Esophagus muscularis mucosa (tissue), 4 donors: ENCODE measurements at regions not wholly inside any gene's neighbourhood (a gene's known extent, or its start where the extent isn't known, plus 50 kb on each side); places are given as distances from the start of the nearest gene placed in this dataset.

ENCODE experiments used
- DNase-seq: peaks from one replicate; pipeline ENCODE4 v3.0.0-alpha.2; 2017; ENCODE audit errors: extremely low spot score
- H3K27ac ChIP-seq, 4 donors: fragments of 200-600 bp; sonication (generic); replicated peaks in 1 of 4; 1 replicate in 3 of 4; 2 replicates in 1 of 4; pipeline ENCODE4 v1.5.1; 2016 to 2019; ENCODE audit warnings: mild to moderate bottlenecking in 1 of 4
- H3K27me3 ChIP-seq, 4 donors: fragments of 200-600 bp; sonication (generic); one replicate each; pipeline versions ENCODE4 v1.5.1 to v1.6.0; 2016 to 2019
- H3K36me3 ChIP-seq, 4 donors: fragments of 200-600 bp; sonication (generic); one replicate each; pipeline ENCODE4 v1.5.1; 2016 to 2019
- H3K4me1 ChIP-seq, 4 donors: fragments of 200-600 bp; sonication (generic); one replicate each; pipeline ENCODE4 v1.5.1; 2016 to 2019
- H3K4me3 ChIP-seq, 4 donors: fragments of 200-600 bp; sonication (generic); 1 replicate in 2 of 4; 2 replicates in 2 of 4; pipeline ENCODE4 v1.5.1; 2016 to 2019; ENCODE audit warnings: mild to moderate bottlenecking in 4 of 4, moderate library complexity in 1 of 4
- H3K9me3 ChIP-seq, 4 donors: fragments of 200-600 bp; sonication (generic); 1 replicate in 3 of 4; 2 replicates in 1 of 4; pipeline ENCODE4 v1.5.1; 2016 to 2019
- EP300 ChIP-seq: sonication (generic); formaldehyde crosslinking; IDR thresholded peaks from one replicate; pipeline ENCODE4 v1.6.1; 2017; ENCODE audit warnings: antibody characterized with exemption
- POLR2A ChIP-seq: fragments of 450-650 bp; IDR thresholded peaks from one replicate; pipeline ENCODE4 v1.6.1; 2017; ENCODE audit warnings: antibody characterized with exemption, moderate library complexity, mild to moderate bottlenecking, low read depth
- POLR2AphosphoS5 ChIP-seq, 2 donors: sonication (generic); formaldehyde crosslinking; IDR thresholded peaks; one replicate each; pipeline ENCODE4 v1.6.1; 2017; ENCODE audit warnings: antibody characterized with exemption in 2 of 2
- WGBS: methylation state at CpG from one replicate; pipeline ENCODE4 v1.1.5; 2018; 5-methylcytosine and 5-hydroxymethylcytosine counted together
- intact Hi-C: fragments of 100-400 bp; cut with DNase I; formaldehyde crosslinking; loops from one replicate; pipeline ENCODE4 v1.15.1; 2023
- TF ChIP-seq, protein P1 (sequence below), 3 experiments: fragments of 200-600 bp in 2 of 3; fragments of 450-650 bp in 1 of 3; sonication (generic) in 2 of 3; IDR thresholded peaks; one replicate each; pipeline ENCODE4 v1.5.1; 2017 to 2019; ENCODE audit warnings: antibody characterized with exemption in 3 of 3, mild to moderate bottlenecking in 2 of 3, moderate library complexity in 1 of 3

DNA sequence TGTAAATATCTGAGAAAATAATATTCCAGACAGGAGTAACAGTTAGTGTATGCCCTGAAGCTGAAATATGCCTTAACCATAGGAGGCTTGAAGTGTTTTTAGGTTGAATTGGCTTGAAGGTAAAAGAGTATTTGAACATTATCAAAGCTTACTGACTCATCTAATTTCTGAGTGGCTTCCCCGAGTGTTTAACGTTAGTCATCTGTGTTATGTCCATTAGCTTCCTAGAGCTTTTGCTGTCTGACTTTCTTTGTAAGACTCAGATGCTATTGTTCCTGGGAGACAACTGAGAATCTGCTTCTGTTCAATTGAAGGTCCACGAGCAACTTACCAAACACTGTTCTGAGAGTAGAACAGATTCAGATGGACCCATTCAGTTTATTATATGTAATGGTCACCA is 656.8 kb upstream of the NECTIN3 start:
- no peaks in the 10 kb centered on the region for H3K36me3 ChIP-seq
- no peak overlapping the region for H3K4me3 ChIP-seq
- no peak for DNase-seq
- WGBS: 70% methylated on average over 3 of the region's 3 CpGs
- no peaks in the 10 kb centered on the region for H3K4me1 ChIP-seq
- intact Hi-C loops: no loop called here
- TF ChIP-seq EP300: no peak
- TF ChIP-seq, protein P1, sequence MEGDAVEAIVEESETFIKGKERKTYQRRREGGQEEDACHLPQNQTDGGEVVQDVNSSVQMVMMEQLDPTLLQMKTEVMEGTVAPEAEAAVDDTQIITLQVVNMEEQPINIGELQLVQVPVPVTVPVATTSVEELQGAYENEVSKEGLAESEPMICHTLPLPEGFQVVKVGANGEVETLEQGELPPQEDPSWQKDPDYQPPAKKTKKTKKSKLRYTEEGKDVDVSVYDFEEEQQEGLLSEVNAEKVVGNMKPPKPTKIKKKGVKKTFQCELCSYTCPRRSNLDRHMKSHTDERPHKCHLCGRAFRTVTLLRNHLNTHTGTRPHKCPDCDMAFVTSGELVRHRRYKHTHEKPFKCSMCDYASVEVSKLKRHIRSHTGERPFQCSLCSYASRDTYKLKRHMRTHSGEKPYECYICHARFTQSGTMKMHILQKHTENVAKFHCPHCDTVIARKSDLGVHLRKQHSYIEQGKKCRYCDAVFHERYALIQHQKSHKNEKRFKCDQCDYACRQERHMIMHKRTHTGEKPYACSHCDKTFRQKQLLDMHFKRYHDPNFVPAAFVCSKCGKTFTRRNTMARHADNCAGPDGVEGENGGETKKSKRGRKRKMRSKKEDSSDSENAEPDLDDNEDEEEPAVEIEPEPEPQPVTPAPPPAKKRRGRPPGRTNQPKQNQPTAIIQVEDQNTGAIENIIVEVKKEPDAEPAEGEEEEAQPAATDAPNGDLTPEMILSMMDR (IDR thresholded peaks at IDR 0.05): no peak
- TF ChIP-seq POLR2A: no peak
- no peak for TF ChIP-seq POLR2AphosphoS5 (IDR thresholded peaks at IDR 0.05)
- no peaks in the 10 kb centered on the region for H3K27me3 ChIP-seq
- H3K9me3 ChIP-seq: no peaks in the 10 kb centered on the region
- peak overlapping the region in 1 of 4 donors; percentile 33 for H3K27ac ChIP-seq

DNA sequence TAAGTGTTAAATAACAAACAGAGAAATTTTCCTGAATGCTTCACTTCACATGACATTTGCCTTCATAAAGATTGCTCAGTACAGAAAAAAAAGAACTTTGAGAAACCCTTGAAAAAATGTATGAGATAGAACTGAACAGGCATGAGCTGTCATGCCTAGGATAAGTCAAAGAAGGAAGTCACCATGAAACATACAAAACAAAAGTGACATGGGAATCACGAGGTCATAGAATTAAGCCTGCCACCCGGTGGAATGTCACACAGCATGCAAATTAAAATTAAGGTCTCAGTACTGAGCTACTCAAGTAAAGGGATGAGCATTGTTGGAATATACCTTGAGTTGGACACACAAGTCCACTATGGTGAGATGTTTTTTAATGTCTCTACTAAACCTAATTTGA is 652.5 kb upstream of the NECTIN3 start:
- DNase-seq: no peak
- H3K27me3 ChIP-seq: no peaks in the 10 kb centered on the region
- H3K4me1 ChIP-seq: no peaks in the 10 kb centered on the region
- no peaks in the 10 kb centered on the region for H3K9me3 ChIP-seq
- TF ChIP-seq, protein P1 (IDR thresholded peaks at IDR 0.05): no peak
- TF ChIP-seq EP300: no peak
- no peak for TF ChIP-seq POLR2A
- no peak for TF ChIP-seq POLR2AphosphoS5 (IDR thresholded peaks at IDR 0.05)
- H3K36me3 ChIP-seq: no peaks in the 10 kb centered on the region
- intact Hi-C loops: no loop called here
- no peak overlapping the region for H3K27ac ChIP-seq
- no peak overlapping the region for H3K4me3 ChIP-seq
- WGBS: 81% methylated on average over 2 of the region's 2 CpGs

DNA sequence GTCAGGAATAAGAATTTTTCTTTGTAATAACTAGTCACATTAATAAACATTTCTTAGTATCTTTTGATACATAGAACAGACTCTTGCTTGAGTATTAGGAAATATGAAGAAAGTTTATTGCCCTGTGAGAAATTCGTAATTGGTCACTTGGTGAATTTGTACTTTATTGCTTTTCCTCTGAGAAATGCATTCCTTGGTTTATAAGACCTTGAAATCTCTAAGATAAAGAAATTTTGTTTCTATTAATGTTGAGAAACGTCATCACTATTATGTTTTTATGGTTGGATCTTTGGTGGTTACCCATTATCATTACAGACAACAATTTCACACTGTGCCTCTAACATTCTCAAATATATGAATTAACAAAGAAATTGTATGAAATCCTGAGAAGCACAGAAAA is 652.0 kb upstream of the NECTIN3 start:
- intact Hi-C loops: no loop called here
- no peak for DNase-seq
- Histone ChIP-seq H3K4me3 (no peak overlapping the region), H3K27me3 (no peaks in the 10 kb centered on the region), H3K27ac (no peak overlapping the region), H3K9me3 (no peaks in the 10 kb centered on the region), H3K4me1 (no peaks in the 10 kb centered on the region), H3K36me3 (no peaks in the 10 kb centered on the region)
- 81% methylated on average over 2 of the region's 2 CpGs for WGBS
- TF ChIP-seq, protein P1 (IDR thresholded peaks at IDR 0.05): no peak
- TF ChIP-seq EP300 (no peak), POLR2A (no peak), POLR2AphosphoS5 (IDR thresholded peaks at IDR 0.05) (no peak)

DNA sequence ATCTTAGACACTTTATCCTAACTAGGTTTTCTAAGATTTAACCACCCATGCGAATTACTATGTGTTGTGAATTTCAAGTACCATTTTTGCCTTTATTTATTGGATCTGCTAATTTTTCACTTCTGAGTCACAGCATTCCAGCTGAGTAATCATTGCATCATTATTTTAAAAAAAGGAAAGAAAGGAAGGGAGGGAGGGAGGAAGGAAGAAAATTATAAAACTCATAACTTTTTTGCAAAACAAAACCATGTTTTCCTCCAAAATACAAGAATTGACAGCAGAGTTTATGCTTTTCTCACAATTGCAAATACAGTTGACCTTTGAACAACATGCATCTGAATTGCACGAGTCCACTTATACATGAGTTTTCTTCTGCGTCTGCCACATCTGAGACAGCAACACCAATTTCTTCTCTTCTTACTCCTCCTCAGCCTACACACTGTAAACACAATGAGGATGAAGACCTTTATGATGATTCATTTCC is 651.4 kb upstream of the NECTIN3 start:
- no peak for DNase-seq
- Histone ChIP-seq H3K36me3 (no peaks in the 10 kb centered on the region), H3K27ac (no peak overlapping the region), H3K4me3 (no peak overlapping the region), H3K9me3 (no peaks in the 10 kb centered on the region), H3K27me3 (no peaks in the 10 kb centered on the region), H3K4me1 (no peaks in the 10 kb centered on the region)
- whole genome bisulfite sequencing: 50% methylated on average over 3 of the region's 3 CpGs
- intact Hi-C loops: no loop called here
- TF ChIP-seq EP300 (no peak), POLR2A (no peak), POLR2AphosphoS5 (IDR thresholded peaks at IDR 0.05) (no peak)
- TF ChIP-seq, protein P1 (IDR thresholded peaks at IDR 0.05): no peak

DNA sequence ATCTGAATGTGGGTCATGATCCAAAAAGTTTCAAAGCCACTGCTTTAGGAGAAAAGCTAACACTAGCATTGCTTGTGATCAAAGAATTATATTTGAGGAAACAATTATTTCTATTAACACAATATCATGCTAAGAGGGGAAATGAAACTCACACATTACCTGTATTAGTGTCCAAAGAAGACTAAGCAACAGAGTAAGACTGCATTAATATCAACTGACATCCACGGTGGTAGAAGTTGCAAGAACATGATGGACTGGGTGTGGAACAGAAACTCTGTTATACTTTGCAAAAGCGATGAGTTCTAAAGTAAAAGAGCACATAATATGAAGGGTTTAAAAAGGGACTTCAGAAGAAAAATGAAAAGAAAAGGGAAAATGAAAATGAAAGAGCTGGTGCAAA is 648.3 kb upstream of the NECTIN3 start:
- WGBS: 95% methylated on average over 2 of the region's 2 CpGs
- no peaks in the 10 kb centered on the region for H3K27me3 ChIP-seq

More for the DNA sequence above, 648.3 kb upstream of the NECTIN3 start:
- Histone ChIP-seq H3K4me1 (no peaks in the 10 kb centered on the region), H3K9me3 (no peaks in the 10 kb centered on the region), H3K4me3 (no peak overlapping the region), H3K27ac (no peak overlapping the region), H3K36me3 (no peaks in the 10 kb centered on the region)
- intact Hi-C loops: no loop called here
- no peak for TF ChIP-seq POLR2AphosphoS5 (IDR thresholded peaks at IDR 0.05)
- TF ChIP-seq, protein P1 (IDR thresholded peaks at IDR 0.05): no peak
- no peak for TF ChIP-seq POLR2A
- TF ChIP-seq EP300: no peak
- no peak for DNase-seq
